MM.1S (cell line): ENCODE measurements at regions not wholly inside any gene's neighbourhood (a gene's known extent, or its start where the extent isn't known, plus 50 kb on each side); places are given as distances from the start of the nearest gene placed in this dataset.

ENCODE experiments used
- DNase-seq: peaks from one replicate; pipeline ENCODE4 v3.0.0-alpha.2; 2015
- H2AFZ ChIP-seq: fragments of 300-600 bp; sonication (generic); 2 replicates; pipeline ENCODE4 v1.6.0; 2016; ENCODE audit warnings: antibody characterized with exemption, low read length
- H3F3A ChIP-seq: fragments of 300-600 bp; sonication (generic); 2 replicates; pipeline ENCODE4 v1.6.1; 2016; ENCODE audit warnings: mild to moderate bottlenecking, antibody characterized with exemption, low read length, moderate library complexity, mixed read lengths; ENCODE audit not compliant: insufficient read depth
- H3K27ac ChIP-seq: fragments of 300-600 bp; sonication (generic); 2 replicates; pipeline ENCODE4 v1.5.1; 2016; ENCODE audit warnings: mild to moderate bottlenecking, low read length
- H3K27me3 ChIP-seq: fragments of 300-600 bp; sonication (generic); replicated peaks from 2 replicates; pipeline ENCODE4 v1.6.0; 2016; ENCODE audit warnings: low read length; ENCODE audit not compliant: insufficient read depth
- H3K36me3 ChIP-seq: fragments of 300-600 bp; sonication (generic); replicated peaks from 2 replicates; pipeline ENCODE4 v1.6.1; 2016; ENCODE audit warnings: mild to moderate bottlenecking, low read length, mixed read lengths; ENCODE audit not compliant: insufficient read depth
- H3K4me1 ChIP-seq: fragments of 300-600 bp; sonication (generic); 2 replicates; pipeline ENCODE4 v1.6.1; 2016; ENCODE audit warnings: low read length, mixed read lengths
- H3K4me2 ChIP-seq: fragments of 300-600 bp; sonication (generic); 2 replicates; pipeline ENCODE4 v1.6.0; 2016; ENCODE audit warnings: low read depth, low read length
- H3K4me3 ChIP-seq: fragments of 300-600 bp; sonication (generic); 2 replicates; pipeline ENCODE4 v1.5.1; 2016; ENCODE audit warnings: low read length, mixed read lengths
- H3K79me2 ChIP-seq: fragments of 300-600 bp; sonication (generic); 2 replicates; pipeline ENCODE4 v1.6.1; 2016; ENCODE audit warnings: mixed run types, low read length, mixed read lengths
- H3K9ac ChIP-seq: fragments of 300-600 bp; sonication (generic); 2 replicates; pipeline ENCODE4 v1.6.1; 2016; ENCODE audit warnings: low read length, mixed read lengths
- H3K9me2 ChIP-seq: fragments of 300-600 bp; sonication (generic); replicated peaks from 2 replicates; pipeline ENCODE4 v1.6.1; 2016; ENCODE audit warnings: mild to moderate bottlenecking, low read length, mixed read lengths; ENCODE audit not compliant: insufficient read depth
- H3K9me3 ChIP-seq: fragments of 300-600 bp; sonication (generic); replicated peaks from 2 replicates; pipeline ENCODE4 v1.6.1; 2016; ENCODE audit warnings: mild to moderate bottlenecking, low read length, mixed read lengths; ENCODE audit not compliant: insufficient read depth
- H4K20me1 ChIP-seq: fragments of 300-600 bp; sonication (generic); 2 replicates; pipeline ENCODE4 v1.6.1; 2016; ENCODE audit warnings: mild to moderate bottlenecking, low read length, moderate library complexity, mixed read lengths; ENCODE audit not compliant: insufficient read depth
- EZH2 ChIP-seq: fragments of 300-600 bp; sonication (generic); optimal IDR thresholded peaks from 2 replicates; pipeline ENCODE3; 2017; ENCODE audit warnings: low read depth, mild to moderate bottlenecking, antibody characterized with exemption, low read length, mixed read lengths
- EZH2phosphoT487 ChIP-seq: fragments of 300-600 bp; sonication (generic); IDR thresholded peaks from 2 replicates; pipeline ENCODE4 v1.6.1; 2018; ENCODE audit warnings: antibody characterized with exemption, low read length
- TF ChIP-seq, protein P1 (sequence below): fragments of 300-600 bp; sonication (generic); IDR thresholded peaks from 2 replicates; pipeline ENCODE4 v1.5.1; 2016; ENCODE audit warnings: antibody characterized with exemption, low read length, mixed read lengths

DNA sequence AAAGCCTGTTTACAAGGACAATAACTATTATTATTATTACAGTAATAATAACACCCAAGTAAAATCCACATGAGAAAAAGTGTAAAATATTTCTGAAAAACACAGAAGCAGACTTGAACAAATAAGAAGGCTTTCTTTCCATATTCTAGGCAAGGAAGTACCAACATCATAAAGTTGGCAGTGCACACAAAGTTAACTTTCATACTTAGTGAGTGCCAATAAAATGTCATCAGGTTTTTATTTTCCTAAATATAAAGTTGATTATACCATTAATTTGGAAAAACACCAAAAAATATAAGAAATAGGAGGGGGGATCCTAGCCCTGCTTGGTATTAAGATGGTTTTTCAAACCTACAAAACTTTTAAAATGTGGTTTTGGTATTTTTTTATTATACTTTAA, 161.4 kb downstream of the PRELID2 start:
- Histone ChIP-seq H3K9me2 (no peaks in the 10 kb centered on the region), H3K36me3 (no peaks in the 10 kb centered on the region), H3K9ac (no peak overlapping the region), H3K27ac (no peak overlapping the region), H4K20me1 (no peaks in the 10 kb centered on the region), H3K4me3 (no peak overlapping the region), H3K27me3 (no peaks in the 10 kb centered on the region), H3F3A (no peaks in the 10 kb centered on the region), H3K9me3 (no peaks in the 10 kb centered on the region), H3K4me1 (peaks cover 3% of the 10 kb centered on the region), H3K79me2 (no peaks in the 10 kb centered on the region), H3K4me2 (no peak overlapping the region), H2AFZ (no peak overlapping the region)
- DNase-seq = no peak
- TF ChIP-seq EZH2 = no peak
- TF ChIP-seq, protein P1, sequence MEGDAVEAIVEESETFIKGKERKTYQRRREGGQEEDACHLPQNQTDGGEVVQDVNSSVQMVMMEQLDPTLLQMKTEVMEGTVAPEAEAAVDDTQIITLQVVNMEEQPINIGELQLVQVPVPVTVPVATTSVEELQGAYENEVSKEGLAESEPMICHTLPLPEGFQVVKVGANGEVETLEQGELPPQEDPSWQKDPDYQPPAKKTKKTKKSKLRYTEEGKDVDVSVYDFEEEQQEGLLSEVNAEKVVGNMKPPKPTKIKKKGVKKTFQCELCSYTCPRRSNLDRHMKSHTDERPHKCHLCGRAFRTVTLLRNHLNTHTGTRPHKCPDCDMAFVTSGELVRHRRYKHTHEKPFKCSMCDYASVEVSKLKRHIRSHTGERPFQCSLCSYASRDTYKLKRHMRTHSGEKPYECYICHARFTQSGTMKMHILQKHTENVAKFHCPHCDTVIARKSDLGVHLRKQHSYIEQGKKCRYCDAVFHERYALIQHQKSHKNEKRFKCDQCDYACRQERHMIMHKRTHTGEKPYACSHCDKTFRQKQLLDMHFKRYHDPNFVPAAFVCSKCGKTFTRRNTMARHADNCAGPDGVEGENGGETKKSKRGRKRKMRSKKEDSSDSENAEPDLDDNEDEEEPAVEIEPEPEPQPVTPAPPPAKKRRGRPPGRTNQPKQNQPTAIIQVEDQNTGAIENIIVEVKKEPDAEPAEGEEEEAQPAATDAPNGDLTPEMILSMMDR = no peak
- TF ChIP-seq EZH2phosphoT487 = no peak

- H3K4me3 ChIP-seq = no peak overlapping the region
- no peaks in the 10 kb centered on the region for H3K9me3 ChIP-seq
- no peak overlapping the region for H3K4me2 ChIP-seq
- H2AFZ ChIP-seq = no peak overlapping the region
- H3K79me2 ChIP-seq = no peaks in the 10 kb centered on the region
- no peaks in the 10 kb centered on the region for H3K27me3 ChIP-seq
- peaks cover 5% of the 10 kb centered on the region for H3K4me1 ChIP-seq
- no peaks in the 10 kb centered on the region for H4K20me1 ChIP-seq
- H3K9me2 ChIP-seq = no peaks in the 10 kb centered on the region
- no peak for DNase-seq
- no peak overlapping the region for H3K27ac ChIP-seq
- H3K36me3 ChIP-seq = no peaks in the 10 kb centered on the region
- H3F3A ChIP-seq = no peaks in the 10 kb centered on the region
- H3K9ac ChIP-seq = no peak overlapping the region
- no peak for TF ChIP-seq EZH2phosphoT487
- TF ChIP-seq, protein P1 = no peak
- TF ChIP-seq EZH2 = no peak
Measured at GRCh38 chr5:145668714-145669113, 166.4 kb downstream of the PRELID2 start.

- Histone ChIP-seq H3F3A (no peaks in the 10 kb centered on the region), H3K9me3 (no peaks in the 10 kb centered on the region), H3K9ac (no peak overlapping the region), H3K4me2 (no peak overlapping the region), H3K79me2 (no peaks in the 10 kb centered on the region), H4K20me1 (no peaks in the 10 kb centered on the region), H3K27ac (no peak overlapping the region), H3K27me3 (no peaks in the 10 kb centered on the region), H3K4me1 (peaks cover 5% of the 10 kb centered on the region), H2AFZ (no peak overlapping the region), H3K9me2 (no peaks in the 10 kb centered on the region), H3K4me3 (no peak overlapping the region), H3K36me3 (no peaks in the 10 kb centered on the region)
- DNase-seq = no peak
- TF ChIP-seq EZH2phosphoT487 (no peak), EZH2 (no peak)
- TF ChIP-seq, protein P1 = no peak
Measured at GRCh38 chr5:145667742-145668141, 167.4 kb downstream of the PRELID2 start.
